Natural killer cell treated with Interleukin-12 subunit alpha and Interleukin-12 subunit beta and Interleukin-15 and Interleukin-18, amount 100 ng/mL, for 72 hours (primary cell): ENCODE measurements at regions not wholly inside any gene's neighbourhood (a gene's known extent, or its start where the extent isn't known, plus 50 kb on each side); places are given as distances from the start of the nearest gene placed in this dataset.
"Not testable (repeated sequence)": the region's sequence is repeated elsewhere in the genome, so short reads cannot be mapped to it uniquely, and the experiment has no call there.

Experiments
- ATAC-seq, 2 donors: fragments of 150-1000 bp; cut with Tn5 transposase in 1 of 2; sonication (Bioruptor Pico), chemical (Tn5 transposase) in 1 of 2; 2 replicates each; pipeline ENCODE4 v1.10.0; 2021
- DNase-seq: peaks from one replicate; pipeline ENCODE4 v3.0.0; 2022; ENCODE audit warnings: low spot score
- H3K27ac Mint-ChIP-seq, 2 donors: 1 replicate in 1 of 2; 2 replicates in 1 of 2; pipeline ENCODE4 v1.8.0; 2022; ENCODE audit warnings: mixed read lengths in 2 of 2, mild to moderate bottlenecking in 1 of 2, moderate library complexity in 1 of 2
- H3K27me3 Mint-ChIP-seq, 2 donors: 1 replicate in 1 of 2; 2 replicates in 1 of 2; pipeline ENCODE4 v1.8.0; 2022; ENCODE audit warnings: mixed read lengths in 2 of 2
- H3K36me3 Mint-ChIP-seq: one replicate; pipeline ENCODE4 v1.8.0; 2022; ENCODE audit warnings: mixed read lengths
- H3K4me1 Mint-ChIP-seq, 2 donors: 1 replicate in 1 of 2; 2 replicates in 1 of 2; pipeline ENCODE4 v1.8.0; 2022; ENCODE audit warnings: low read depth in 2 of 2, mixed read lengths in 2 of 2, mild to moderate bottlenecking in 1 of 2
- H3K4me3 Mint-ChIP-seq: one replicate; pipeline ENCODE4 v1.8.0; 2022; ENCODE audit warnings: mixed read lengths
- H3K9me3 Mint-ChIP-seq: 2 replicates; pipeline ENCODE4 v1.8.0; 2022; ENCODE audit warnings: mixed read lengths

GRCh38 chr5:3452622-3453021 lies 143.0 kb upstream of the IRX1 start:
- Mint-ChIP-seq H3K4me3 (no peak overlapping the region), H3K27me3 (no peaks in the 10 kb centered on the region), H3K27ac (no peak overlapping the region), H3K9me3 (peaks cover 5% of the 10 kb centered on the region), H3K36me3 (no peaks in the 10 kb centered on the region), H3K4me1 (no peaks in the 10 kb centered on the region)
- DNase-seq (no peak), ATAC-seq (no peak)

DNA sequence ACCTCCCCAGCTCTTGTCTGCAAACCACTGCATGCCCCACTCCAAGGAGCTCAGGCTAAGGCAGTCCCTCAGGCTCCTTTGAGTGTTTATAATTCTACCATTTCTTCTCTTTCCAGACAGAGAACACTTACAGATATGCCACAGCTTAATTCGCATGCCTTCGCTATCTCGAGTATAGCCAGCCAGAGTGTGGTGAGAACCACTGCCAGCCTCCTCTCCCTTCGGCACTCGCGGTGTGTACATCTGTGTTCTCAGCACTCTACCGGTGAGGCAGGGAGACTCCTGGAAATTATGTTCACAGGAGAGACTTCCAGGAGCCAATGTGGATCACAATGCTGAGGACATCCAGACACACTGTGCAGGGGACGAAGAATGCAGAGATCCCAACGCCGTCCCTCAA lies 143.7 kb upstream of the IRX1 start:
- DNase-seq (no peak), ATAC-seq (peak in 1 of 2 donors; percentile 40)
- Mint-ChIP-seq H3K27ac (no peak overlapping the region), H3K4me1 (no peaks in the 10 kb centered on the region), H3K27me3 (no peaks in the 10 kb centered on the region), H3K9me3 (peaks cover 5% of the 10 kb centered on the region), H3K36me3 (no peaks in the 10 kb centered on the region), H3K4me3 (no peak overlapping the region)

GRCh38 chr5:3449481-3449880 lies 146.2 kb upstream of the IRX1 start:
- ATAC-seq: no peak
- Mint-ChIP-seq H3K4me1 (no peaks in the 10 kb centered on the region), H3K4me3 (no peak overlapping the region), H3K27ac (no peak overlapping the region), H3K36me3 (no peaks in the 10 kb centered on the region), H3K27me3 (no peaks in the 10 kb centered on the region), H3K9me3 (no peaks in the 10 kb centered on the region)
- DNase-seq: no peak

- Mint-ChIP-seq H3K4me3 (no peak overlapping the region), H3K9me3 (no peaks in the 10 kb centered on the region), H3K4me1 (no peaks in the 10 kb centered on the region), H3K27ac (no peak overlapping the region), H3K36me3 (no peaks in the 10 kb centered on the region), H3K27me3 (no peaks in the 10 kb centered on the region)
- DNase-seq: no peak
- ATAC-seq: no peak
These were observed 149.2 kb upstream of the IRX1 start for GRCh38 chr5:3446410-3446809.

- not testable (repeated sequence) for H3K27me3 Mint-ChIP-seq, H3K27ac Mint-ChIP-seq, H3K9me3 Mint-ChIP-seq, H3K36me3 Mint-ChIP-seq, ATAC-seq, DNase-seq, H3K4me3 Mint-ChIP-seq, H3K4me1 Mint-ChIP-seq
These were observed 150.1 kb upstream of the IRX1 start for GRCh38 chr5:3445517-3445916.

- no peaks in the 10 kb centered on the region for H3K4me1 Mint-ChIP-seq
- ATAC-seq (no peak), DNase-seq (no peak)
- H3K36me3 Mint-ChIP-seq: no peaks in the 10 kb centered on the region
- no peak overlapping the region for H3K4me3 Mint-ChIP-seq
- no peak overlapping the region for H3K27ac Mint-ChIP-seq
- H3K9me3 Mint-ChIP-seq: no peaks in the 10 kb centered on the region
- H3K27me3 Mint-ChIP-seq: no peaks in the 10 kb centered on the region
These were observed 163.5 kb upstream of the IRX1 start for GRCh38 chr5:3432135-3432534.

DNA sequence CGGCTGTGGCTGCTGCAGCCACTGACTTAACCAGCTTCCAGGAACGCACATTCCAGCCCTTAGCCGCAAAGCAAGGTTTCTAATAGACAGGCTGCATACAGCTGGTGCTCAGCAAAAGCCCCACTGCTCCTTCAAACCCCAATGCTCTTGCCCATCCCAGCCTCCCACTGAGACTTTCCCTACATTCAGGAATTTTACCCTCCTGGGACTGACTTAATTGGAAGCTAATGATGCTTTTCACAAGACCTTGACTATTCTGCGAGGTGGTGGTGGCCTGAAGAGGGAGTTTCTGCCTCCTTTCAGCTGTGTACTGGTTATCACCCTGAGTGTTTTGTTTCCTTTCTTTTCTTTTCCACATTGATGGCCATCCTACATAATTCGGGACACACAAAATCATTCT lies 164.9 kb upstream of the IRX1 start:
- no peak overlapping the region for H3K4me3 Mint-ChIP-seq
- H3K4me1 Mint-ChIP-seq: no peaks in the 10 kb centered on the region
- no peak for ATAC-seq
- H3K9me3 Mint-ChIP-seq: no peaks in the 10 kb centered on the region
- no peak for DNase-seq
- H3K36me3 Mint-ChIP-seq: no peaks in the 10 kb centered on the region
- no peak overlapping the region for H3K27ac Mint-ChIP-seq
- H3K27me3 Mint-ChIP-seq: peaks cover 0 to 2% of the 10 kb centered on the region in 2 donors

DNA sequence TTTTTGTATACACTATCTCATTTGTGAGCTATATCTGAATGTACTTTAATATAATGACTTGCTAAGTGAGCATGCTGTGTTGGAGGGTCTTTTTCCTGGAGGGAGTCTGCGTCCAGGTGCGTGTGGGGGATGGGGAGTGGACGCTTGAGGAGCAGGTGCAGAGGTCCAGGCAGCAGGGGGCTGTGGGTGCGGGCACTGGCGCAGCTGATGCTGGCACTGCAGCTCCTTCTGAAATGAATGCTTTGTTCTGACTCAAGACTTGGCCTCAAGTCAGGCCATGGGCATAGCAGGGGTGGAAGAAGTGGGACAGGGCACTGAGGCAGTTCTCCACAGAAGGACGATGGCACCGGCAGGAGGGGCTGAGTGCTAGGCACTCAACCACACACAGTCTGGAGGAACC lies 165.7 kb upstream of the IRX1 start:
- H3K4me3 Mint-ChIP-seq: no peak overlapping the region
- ATAC-seq (peak in 1 of 2 donors; percentile 50), DNase-seq (no peak)
- no peak overlapping the region for H3K27ac Mint-ChIP-seq
- H3K27me3 Mint-ChIP-seq: peaks cover 0 to 2% of the 10 kb centered on the region in 2 donors
- no peaks in the 10 kb centered on the region for H3K36me3 Mint-ChIP-seq
- no peaks in the 10 kb centered on the region for H3K9me3 Mint-ChIP-seq
- H3K4me1 Mint-ChIP-seq: no peaks in the 10 kb centered on the region

DNA sequence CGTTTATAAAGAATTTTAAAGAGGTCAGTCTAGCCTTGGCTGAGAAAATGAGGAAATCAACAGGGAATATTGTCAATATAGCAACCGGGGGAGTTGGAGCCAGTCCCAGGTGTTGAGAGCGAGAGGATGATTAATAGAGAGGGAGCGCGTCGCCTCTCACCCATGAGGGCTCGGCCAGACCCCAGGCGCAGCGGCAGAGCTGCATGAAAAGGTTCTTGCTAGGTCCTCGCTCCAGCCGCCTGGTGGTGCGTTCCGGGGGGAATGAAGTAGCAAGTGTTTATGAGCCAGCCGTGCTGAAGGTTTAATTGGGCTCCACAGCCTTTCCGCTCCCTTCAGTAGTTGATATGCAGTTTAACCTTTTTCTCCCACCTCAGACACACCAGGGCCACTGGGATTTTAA lies 167.3 kb upstream of the IRX1 start:
- Mint-ChIP-seq H3K27me3 (peaks cover 0 to 2% of the 10 kb centered on the region in 2 donors), H3K36me3 (no peaks in the 10 kb centered on the region), H3K4me3 (no peak overlapping the region), H3K4me1 (no peaks in the 10 kb centered on the region), H3K9me3 (peaks cover 4% of the 10 kb centered on the region), H3K27ac (no peak overlapping the region)
- DNase-seq (no peak), ATAC-seq (no peak)

DNA sequence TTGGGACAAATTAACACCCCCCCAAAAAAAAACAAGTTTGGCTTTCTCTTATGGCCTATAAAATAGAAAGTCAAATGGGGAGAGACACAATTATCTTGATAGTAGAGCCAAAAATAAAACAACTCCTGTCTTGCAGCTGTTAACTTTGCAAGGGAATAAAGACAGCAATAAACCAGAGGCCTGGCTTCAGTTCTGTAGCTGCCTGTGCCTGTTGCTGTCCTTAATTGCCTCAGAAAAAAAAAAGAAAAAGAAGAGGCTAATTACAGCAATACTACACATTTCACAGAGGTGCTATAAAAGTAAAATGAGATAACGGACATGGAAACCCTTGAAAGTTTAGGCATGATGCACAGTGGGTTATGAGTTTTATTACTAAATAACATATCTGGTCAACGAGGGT lies 170.7 kb upstream of the IRX1 start:
- Mint-ChIP-seq H3K4me1 (no peaks in the 10 kb centered on the region), H3K36me3 (peaks cover 6% of the 10 kb centered on the region)

GRCh38 chr5:3417376-3417943 lies 178.2 kb upstream of the IRX1 start:
- Mint-ChIP-seq H3K27me3 (no peaks in the 10 kb centered on the region), H3K4me3 (no peak overlapping the region), H3K4me1 (no peaks in the 10 kb centered on the region), H3K9me3 (peaks cover 11% of the 10 kb centered on the region), H3K36me3 (peaks cover 6% of the 10 kb centered on the region), H3K27ac (no peak overlapping the region)
- DNase-seq: no peak
- ATAC-seq: no peak

More for the DNA sequence above, 170.7 kb upstream of the IRX1 start:
- Mint-ChIP-seq H3K4me3 (no peak overlapping the region), H3K27me3 (peaks cover 0 to 2% of the 10 kb centered on the region in 2 donors), H3K9me3 (peaks cover 9% of the 10 kb centered on the region), H3K27ac (no peak overlapping the region)
- ATAC-seq (no peak), DNase-seq (no peak)

GRCh38 chr5:3414371-3414770 lies 181.3 kb upstream of the IRX1 start:
- H3K9me3 Mint-ChIP-seq: peaks cover 20% of the 10 kb centered on the region
- peaks cover 17% of the 10 kb centered on the region for H3K36me3 Mint-ChIP-seq
- peaks cover 0 to 3% of the 10 kb centered on the region in 2 donors for H3K4me1 Mint-ChIP-seq
- no peak overlapping the region for H3K4me3 Mint-ChIP-seq
- ATAC-seq (no peak), DNase-seq (no peak)
- H3K27me3 Mint-ChIP-seq: no peaks in the 10 kb centered on the region
- H3K27ac Mint-ChIP-seq: no peak overlapping the region

GRCh38 chr5:3412146-3412545 lies 183.5 kb upstream of the IRX1 start:
- Mint-ChIP-seq H3K27me3 (no peaks in the 10 kb centered on the region), H3K4me3 (no peak overlapping the region), H3K4me1 (peaks cover 0 to 3% of the 10 kb centered on the region in 2 donors), H3K9me3 (peaks cover 20% of the 10 kb centered on the region), H3K27ac (no peak overlapping the region), H3K36me3 (peaks cover 17% of the 10 kb centered on the region)
- DNase-seq: no peak
- ATAC-seq: no peak

DNA sequence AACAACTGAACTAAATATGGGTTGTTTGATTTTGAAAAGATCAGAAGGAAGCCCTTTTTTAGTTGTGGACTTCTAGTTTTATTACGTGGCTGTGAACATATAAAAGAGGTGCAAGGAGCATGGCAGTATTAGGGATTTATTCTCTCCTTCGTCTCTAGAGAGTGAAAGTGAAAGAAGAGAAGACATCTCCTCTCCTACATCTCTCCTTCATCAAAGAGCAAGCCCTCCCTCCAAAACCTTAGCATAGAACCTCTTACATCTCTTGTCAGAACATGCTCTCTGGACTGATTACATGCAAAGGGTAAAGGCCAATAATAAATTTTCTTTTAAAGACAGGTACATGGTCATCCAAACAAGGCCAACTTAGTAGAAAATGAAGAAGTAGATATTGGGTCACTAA lies 184.3 kb upstream of the IRX1 start:
- no peak for DNase-seq
- no peak overlapping the region for H3K4me3 Mint-ChIP-seq
- H3K36me3 Mint-ChIP-seq: peaks cover 21% of the 10 kb centered on the region
- no peak overlapping the region for H3K27ac Mint-ChIP-seq
- no peaks in the 10 kb centered on the region for H3K27me3 Mint-ChIP-seq
- peaks cover 24% of the 10 kb centered on the region for H3K9me3 Mint-ChIP-seq
- H3K4me1 Mint-ChIP-seq: peaks cover 0 to 3% of the 10 kb centered on the region in 2 donors
- no peak for ATAC-seq

- Mint-ChIP-seq H3K27me3 (no peaks in the 10 kb centered on the region), H3K27ac (no peak overlapping the region), H3K9me3 (peaks cover 14% of the 10 kb centered on the region), H3K4me1 (no peaks in the 10 kb centered on the region), H3K36me3 (peaks cover 4% of the 10 kb centered on the region), H3K4me3 (no peak overlapping the region)
- ATAC-seq (no peak), DNase-seq (no peak)
These were observed 194.0 kb upstream of the IRX1 start for GRCh38 chr5:3401635-3402034.
